SJCRH30 (cell line): ENCODE measurements at regions not wholly inside any gene's neighbourhood (a gene's known extent, or its start where the extent isn't known, plus 50 kb on each side); places are given as distances from the start of the nearest gene placed in this dataset.

ENCODE experiments used
- DNase-seq, 2 experiments: peaks; one replicate each; pipeline ENCODE4 v3.0.0-alpha.2; 2015 to 2020
- H3K27ac ChIP-seq: fragments of 250-450 bp; sonication (Bioruptor Pico); 2 replicates; pipeline ENCODE4 v1.5.1; 2020; ENCODE audit warnings: mild to moderate bottlenecking, moderate library complexity
- H3K27me3 ChIP-seq: fragments of 250-450 bp; sonication (Bioruptor Pico); 2 replicates; pipeline ENCODE4 v1.5.1; 2020; ENCODE audit warnings: mild to moderate bottlenecking, moderate library complexity
- H3K36me3 ChIP-seq: fragments of 250-450 bp; sonication (Bioruptor Pico); 2 replicates; pipeline ENCODE4 v1.5.1; 2020; ENCODE audit warnings: mild to moderate bottlenecking, moderate library complexity
- H3K4me1 ChIP-seq: fragments of 250-450 bp; sonication (Bioruptor Pico); 2 replicates; pipeline ENCODE4 v1.5.1; 2020; ENCODE audit warnings: mild to moderate bottlenecking, moderate library complexity
- H3K4me3 ChIP-seq: fragments of 250-450 bp; sonication (Bioruptor Pico); 2 replicates; pipeline ENCODE4 v1.5.1; 2020; ENCODE audit warnings: mild to moderate bottlenecking, moderate library complexity
- H3K9me3 ChIP-seq: fragments of 250-450 bp; sonication (Bioruptor Pico); replicated peaks from 2 replicates; pipeline ENCODE4 v1.5.1; 2020; ENCODE audit warnings: mild to moderate bottlenecking, moderate library complexity

- DNase-seq, result no peak
- H3K36me3 ChIP-seq, result no peaks in the 10 kb centered on the region
- H3K27ac ChIP-seq, result no peak overlapping the region
- H3K27me3 ChIP-seq, result no peaks in the 10 kb centered on the region
- H3K4me1 ChIP-seq, result no peaks in the 10 kb centered on the region
- H3K4me3 ChIP-seq, result no peak overlapping the region
- no peaks in the 10 kb centered on the region for H3K9me3 ChIP-seq
Measured at GRCh38 chr20:11650566-11650965, 267.1 kb upstream of the BTBD3 start.

GRCh38 chr20:11651138-11651537 is 266.6 kb upstream of the BTBD3 start:
- no peak for DNase-seq
- Histone ChIP-seq H3K4me3 (no peak overlapping the region), H3K4me1 (no peaks in the 10 kb centered on the region), H3K36me3 (no peaks in the 10 kb centered on the region), H3K9me3 (no peaks in the 10 kb centered on the region), H3K27me3 (no peaks in the 10 kb centered on the region), H3K27ac (no peak overlapping the region)

- Histone ChIP-seq H3K4me3 (no peak overlapping the region), H3K36me3 (no peaks in the 10 kb centered on the region), H3K9me3 (no peaks in the 10 kb centered on the region), H3K4me1 (no peaks in the 10 kb centered on the region), H3K27me3 (no peaks in the 10 kb centered on the region), H3K27ac (no peak overlapping the region)
- no peak for DNase-seq
Measured at GRCh38 chr20:11651647-11652046, 266.0 kb upstream of the BTBD3 start.

- H3K27ac ChIP-seq, result no peak overlapping the region
- no peaks in the 10 kb centered on the region for H3K27me3 ChIP-seq
- no peaks in the 10 kb centered on the region for H3K4me1 ChIP-seq
- DNase-seq, result no peak
- no peaks in the 10 kb centered on the region for H3K36me3 ChIP-seq
- H3K9me3 ChIP-seq, result no peaks in the 10 kb centered on the region
- no peak overlapping the region for H3K4me3 ChIP-seq
Measured at GRCh38 chr20:11652128-11652527, 265.6 kb upstream of the BTBD3 start.

GRCh38 chr20:11654766-11655165 is 262.9 kb upstream of the BTBD3 start:
- Histone ChIP-seq H3K27me3 (no peaks in the 10 kb centered on the region), H3K4me3 (no peak overlapping the region), H3K9me3 (no peaks in the 10 kb centered on the region), H3K27ac (no peak overlapping the region), H3K36me3 (no peaks in the 10 kb centered on the region), H3K4me1 (no peaks in the 10 kb centered on the region)
- no peak for DNase-seq

GRCh38 chr20:11660673-11661072 is 257.0 kb upstream of the BTBD3 start:
- no peaks in the 10 kb centered on the region for H3K9me3 ChIP-seq

GRCh38 chr20:11671015-11671511 is 246.6 kb upstream of the BTBD3 start:
- no peak overlapping the region for H3K27ac ChIP-seq
- DNase-seq, result no peak
- no peaks in the 10 kb centered on the region for H3K4me1 ChIP-seq
- H3K4me3 ChIP-seq, result no peak overlapping the region
- no peaks in the 10 kb centered on the region for H3K36me3 ChIP-seq
- H3K27me3 ChIP-seq, result peaks cover under 1% of the 10 kb centered on the region; the same call in 1 of the 2 replicates
- H3K9me3 ChIP-seq, result no peaks in the 10 kb centered on the region

More at GRCh38 chr20:11660673-11661072, 257.0 kb upstream of the BTBD3 start:
- H3K4me1 ChIP-seq, result no peaks in the 10 kb centered on the region
- DNase-seq, result no peak
- H3K27ac ChIP-seq, result no peak overlapping the region
- no peaks in the 10 kb centered on the region for H3K27me3 ChIP-seq
- H3K36me3 ChIP-seq, result no peaks in the 10 kb centered on the region
- no peak overlapping the region for H3K4me3 ChIP-seq

- Histone ChIP-seq H3K27ac (no peak overlapping the region), H3K36me3 (no peaks in the 10 kb centered on the region), H3K9me3 (no peaks in the 10 kb centered on the region), H3K4me1 (no peaks in the 10 kb centered on the region), H3K4me3 (no peak overlapping the region), H3K27me3 (no peaks in the 10 kb centered on the region)
- no peak for DNase-seq
Measured at GRCh38 chr20:11672959-11673358, 244.7 kb upstream of the BTBD3 start.

GRCh38 chr20:11675920-11676629 is 241.6 kb upstream of the BTBD3 start:
- DNase-seq, result no peak
- Histone ChIP-seq H3K27ac (no peak overlapping the region), H3K9me3 (no peaks in the 10 kb centered on the region), H3K36me3 (no peaks in the 10 kb centered on the region), H3K4me3 (no peak overlapping the region), H3K4me1 (no peaks in the 10 kb centered on the region), H3K27me3 (no peaks in the 10 kb centered on the region)

- H3K36me3 ChIP-seq, result no peaks in the 10 kb centered on the region
- peak; percentile 40 to 69 for DNase-seq
- H3K4me3 ChIP-seq, result no peak overlapping the region
- H3K27me3 ChIP-seq, result no peaks in the 10 kb centered on the region
- no peaks in the 10 kb centered on the region for H3K4me1 ChIP-seq
- no peaks in the 10 kb centered on the region for H3K9me3 ChIP-seq
- H3K27ac ChIP-seq, result no peak overlapping the region
Measured at GRCh38 chr20:11676630-11677287, 240.9 kb upstream of the BTBD3 start.

- H3K27ac ChIP-seq, result no peak overlapping the region
- no peak overlapping the region for H3K4me3 ChIP-seq
- no peak for DNase-seq
- H3K27me3 ChIP-seq, result no peaks in the 10 kb centered on the region
- H3K36me3 ChIP-seq, result no peaks in the 10 kb centered on the region
- H3K9me3 ChIP-seq, result no peaks in the 10 kb centered on the region
- H3K4me1 ChIP-seq, result no peaks in the 10 kb centered on the region
Measured at GRCh38 chr20:11677428-11677827, 240.3 kb upstream of the BTBD3 start.

- no peaks in the 10 kb centered on the region for H3K9me3 ChIP-seq
Measured at GRCh38 chr20:11677836-11678235, 239.9 kb upstream of the BTBD3 start.

GRCh38 chr20:11682285-11682684 is 235.4 kb upstream of the BTBD3 start:
- DNase-seq, result no peak
- H3K27me3 ChIP-seq, result no peaks in the 10 kb centered on the region
- H3K9me3 ChIP-seq, result no peaks in the 10 kb centered on the region
- no peak overlapping the region for H3K4me3 ChIP-seq
- no peak overlapping the region for H3K27ac ChIP-seq
- H3K4me1 ChIP-seq, result no peaks in the 10 kb centered on the region
- H3K36me3 ChIP-seq, result no peaks in the 10 kb centered on the region

More at GRCh38 chr20:11677836-11678235, 239.9 kb upstream of the BTBD3 start:
- Histone ChIP-seq H3K27me3 (no peaks in the 10 kb centered on the region), H3K4me1 (no peaks in the 10 kb centered on the region), H3K4me3 (no peak overlapping the region), H3K36me3 (no peaks in the 10 kb centered on the region), H3K27ac (no peak overlapping the region)
- DNase-seq, result no peak

GRCh38 chr20:11686195-11686594 is 231.5 kb upstream of the BTBD3 start:
- Histone ChIP-seq H3K27ac (no peak overlapping the region), H3K9me3 (no peaks in the 10 kb centered on the region)
- no peak for DNase-seq

GRCh38 chr20:11686820-11687543 is 230.7 kb upstream of the BTBD3 start:
- H3K27me3 ChIP-seq, result no peaks in the 10 kb centered on the region
- H3K9me3 ChIP-seq, result no peaks in the 10 kb centered on the region
- H3K36me3 ChIP-seq, result no peaks in the 10 kb centered on the region
- no peaks in the 10 kb centered on the region for H3K4me1 ChIP-seq
- no peak overlapping the region for H3K27ac ChIP-seq
- H3K4me3 ChIP-seq, result no peak overlapping the region
- no peak for DNase-seq

More at GRCh38 chr20:11686195-11686594, 231.5 kb upstream of the BTBD3 start:
- Histone ChIP-seq H3K36me3 (no peaks in the 10 kb centered on the region), H3K27me3 (no peaks in the 10 kb centered on the region), H3K4me3 (no peak overlapping the region), H3K4me1 (no peaks in the 10 kb centered on the region)
